ENCODE measurements at regions not wholly inside any gene's neighbourhood (a gene's known extent, or its start where the extent isn't known, plus 50 kb on each side); places are given as distances from the start of the nearest gene placed in this dataset.

DNA sequence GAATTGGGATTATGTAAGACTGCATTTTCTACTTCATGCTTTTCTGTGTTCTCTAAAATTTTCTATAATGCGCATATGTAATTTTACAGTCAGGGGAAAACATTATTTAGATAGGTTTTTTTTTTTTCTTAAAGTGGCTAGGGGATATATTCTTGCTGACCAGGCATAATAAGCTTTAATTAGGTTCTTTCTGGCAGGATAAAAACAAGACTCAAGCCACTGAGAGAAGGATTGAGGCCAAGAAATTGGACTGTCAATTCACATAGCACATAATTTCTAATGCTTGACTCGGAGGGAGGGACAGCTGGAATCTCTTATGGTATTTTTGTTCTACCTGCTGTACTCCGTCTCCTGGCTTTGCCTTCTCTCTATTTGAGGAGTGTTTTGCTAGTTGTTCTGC, 119.8 kb upstream of the NPVF start:
- H4K20me1 ChIP-seq (ENCODE audit: control insufficient read depth, insufficient read depth, low read length, poor library complexity, severe bottlenecking): no peaks in the 10 kb centered on the region
- no peaks in the 10 kb centered on the region for H3K9me3 ChIP-seq (ENCODE audit: control extremely low read depth in 1 of 3, control insufficient read depth in 2 of 3, insufficient read depth in 1 of 3, low read length in 2 of 3)
- H3K36me3 ChIP-seq (replicated peaks in 1 of 2; ENCODE audit: control extremely low read depth in 1 of 2, control insufficient read depth in 1 of 2, extremely low read depth in 1 of 2, insufficient read depth in 2 of 2, low read length in 1 of 2): no peaks in the 10 kb centered on the region
- H3K9ac ChIP-seq (ENCODE audit: low read length): no peak overlapping the region
- intact Hi-C loops (cut with micrococcal nuclease): no loop called here
- no peak overlapping the region for H3K4me3 Mint-ChIP-seq
- no peak overlapping the region for H3K27ac Mint-ChIP-seq
- no peaks in the 10 kb centered on the region for H3K4me1 Mint-ChIP-seq
- H3K27ac ChIP-seq (ENCODE audit: low read length in 2 of 2): no peak overlapping the region
- ATAC-seq (ENCODE audit: low read depth): no peak
- no CpG with 5 or more reads among the region's 3 CpGs for WGBS (ENCODE audit: insufficient coverage)
- H3K4me3 ChIP-seq (ENCODE audit: control extremely low read depth in 1 of 5, extremely low read depth in 1 of 5, insufficient read depth in 1 of 5, low read depth in 2 of 5, low read length in 4 of 5): no peak overlapping the region
- H3K4me1 ChIP-seq (ENCODE audit: control insufficient read depth in 2 of 2, insufficient read depth in 2 of 2, low read length in 2 of 2): no peaks in the 10 kb centered on the region
- no peak overlapping the region for H3K4me2 ChIP-seq (replicated peaks; ENCODE audit: low read depth, low read length, poor library complexity, severe bottlenecking)
- peaks cover 34% of the 10 kb centered on the region for H3K27me3 Mint-ChIP-seq
- H2AFZ ChIP-seq (ENCODE audit: insufficient read depth, low read depth, low read length, poor library complexity, severe bottlenecking): no peak overlapping the region
- ChIA-PET CTCF (no interaction called here), POLR2A (no interaction called here)
- H3K9me3 Mint-ChIP-seq (ENCODE audit: insufficient read depth): no peaks in the 10 kb centered on the region
- DNase-seq: no peak
- peaks cover 0 to 8% (median 0%) of the 10 kb centered on the region in 4 experiments for H3K27me3 ChIP-seq (replicated peaks in 1 of 4; ENCODE audit: control extremely low read depth in 1 of 4, control insufficient read depth in 3 of 4, insufficient read depth in 4 of 4, low read length in 3 of 4)
- no peaks in the 10 kb centered on the region for H3K79me2 ChIP-seq (ENCODE audit: control insufficient read depth, insufficient read depth, low read length)
- no peak for TF ChIP-seq EZH2 (IDR thresholded peaks at IDR 0.05; ENCODE audit: borderline replicate concordance, insufficient read depth, low read depth, low read length, poor library complexity, severe bottlenecking)
- TF ChIP-seq, protein P1, sequence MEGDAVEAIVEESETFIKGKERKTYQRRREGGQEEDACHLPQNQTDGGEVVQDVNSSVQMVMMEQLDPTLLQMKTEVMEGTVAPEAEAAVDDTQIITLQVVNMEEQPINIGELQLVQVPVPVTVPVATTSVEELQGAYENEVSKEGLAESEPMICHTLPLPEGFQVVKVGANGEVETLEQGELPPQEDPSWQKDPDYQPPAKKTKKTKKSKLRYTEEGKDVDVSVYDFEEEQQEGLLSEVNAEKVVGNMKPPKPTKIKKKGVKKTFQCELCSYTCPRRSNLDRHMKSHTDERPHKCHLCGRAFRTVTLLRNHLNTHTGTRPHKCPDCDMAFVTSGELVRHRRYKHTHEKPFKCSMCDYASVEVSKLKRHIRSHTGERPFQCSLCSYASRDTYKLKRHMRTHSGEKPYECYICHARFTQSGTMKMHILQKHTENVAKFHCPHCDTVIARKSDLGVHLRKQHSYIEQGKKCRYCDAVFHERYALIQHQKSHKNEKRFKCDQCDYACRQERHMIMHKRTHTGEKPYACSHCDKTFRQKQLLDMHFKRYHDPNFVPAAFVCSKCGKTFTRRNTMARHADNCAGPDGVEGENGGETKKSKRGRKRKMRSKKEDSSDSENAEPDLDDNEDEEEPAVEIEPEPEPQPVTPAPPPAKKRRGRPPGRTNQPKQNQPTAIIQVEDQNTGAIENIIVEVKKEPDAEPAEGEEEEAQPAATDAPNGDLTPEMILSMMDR (IDR thresholded peaks at IDR 0.05): no peak

DNA sequence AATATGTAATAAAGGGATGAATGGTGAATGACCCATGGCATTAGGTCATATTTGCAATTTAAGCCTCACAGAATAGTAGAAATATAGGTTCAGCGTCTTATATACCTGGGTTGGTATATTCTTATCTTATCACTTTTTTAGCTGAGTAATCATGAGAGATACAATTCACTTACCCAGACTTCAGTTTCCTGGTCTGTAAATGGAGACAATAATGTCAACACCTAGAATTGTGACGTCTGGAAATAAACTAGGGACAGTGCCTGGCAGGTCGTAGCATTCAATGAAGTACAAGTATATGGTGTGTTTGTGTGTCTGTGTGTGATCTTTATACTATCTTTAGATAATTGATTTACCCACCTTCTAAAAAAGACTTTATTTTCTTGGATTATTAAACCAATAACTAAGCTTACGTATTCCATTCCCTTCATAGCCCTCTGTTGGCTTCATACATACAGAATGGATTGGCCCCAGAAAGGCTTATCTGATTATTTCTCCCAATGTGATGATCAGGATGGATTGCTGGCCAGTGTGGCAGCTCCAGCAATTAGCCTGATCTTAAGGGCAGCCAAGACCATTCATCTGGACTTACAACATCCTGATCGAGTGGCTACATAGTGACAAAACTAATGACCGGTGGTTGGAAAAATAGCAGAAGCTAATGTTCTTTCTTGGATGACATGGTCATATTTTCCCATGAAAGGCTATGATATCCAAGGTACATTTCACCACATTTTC, 121.2 kb upstream of the NPVF start:
- WGBS (ENCODE audit: insufficient coverage): no CpG with 5 or more reads among the region's 6 CpGs
- H3K36me3 ChIP-seq (replicated peaks in 1 of 2; ENCODE audit: control extremely low read depth in 1 of 2, control insufficient read depth in 1 of 2, extremely low read depth in 1 of 2, insufficient read depth in 2 of 2, low read length in 1 of 2): no peaks in the 10 kb centered on the region

More for the DNA sequence above, 121.2 kb upstream of the NPVF start:
- Mint-ChIP-seq H3K4me3 (no peak overlapping the region), H3K4me1 (no peaks in the 10 kb centered on the region), H3K27ac (no peak overlapping the region), H3K27me3 (peaks cover 31% of the 10 kb centered on the region), H3K9me3 (ENCODE audit: insufficient read depth) (no peaks in the 10 kb centered on the region)
- ChIA-PET CTCF (no interaction called here), POLR2A (no interaction called here)
- intact Hi-C loops (cut with micrococcal nuclease): no loop called here
- H4K20me1 ChIP-seq (ENCODE audit: control insufficient read depth, insufficient read depth, low read length, poor library complexity, severe bottlenecking): no peaks in the 10 kb centered on the region
- H3K9me3 ChIP-seq (ENCODE audit: control extremely low read depth in 1 of 3, control insufficient read depth in 2 of 3, insufficient read depth in 1 of 3, low read length in 2 of 3): no peaks in the 10 kb centered on the region
- ATAC-seq (ENCODE audit: low read depth) (no peak), DNase-seq (no peak)
- H3K4me1 ChIP-seq (ENCODE audit: control insufficient read depth in 2 of 2, insufficient read depth in 2 of 2, low read length in 2 of 2): no peaks in the 10 kb centered on the region
- H3K27ac ChIP-seq (ENCODE audit: low read length in 2 of 2): no peak overlapping the region
- peaks cover 0 to 8% (median 0%) of the 10 kb centered on the region in 4 experiments for H3K27me3 ChIP-seq (replicated peaks in 1 of 4; ENCODE audit: control extremely low read depth in 1 of 4, control insufficient read depth in 3 of 4, insufficient read depth in 4 of 4, low read length in 3 of 4)
- H3K4me3 ChIP-seq (ENCODE audit: control extremely low read depth in 1 of 5, extremely low read depth in 1 of 5, insufficient read depth in 1 of 5, low read depth in 2 of 5, low read length in 4 of 5): no peak overlapping the region
- no peak overlapping the region for H2AFZ ChIP-seq (ENCODE audit: insufficient read depth, low read depth, low read length, poor library complexity, severe bottlenecking)
- H3K79me2 ChIP-seq (ENCODE audit: control insufficient read depth, insufficient read depth, low read length): no peaks in the 10 kb centered on the region
- TF ChIP-seq, protein P1 (IDR thresholded peaks at IDR 0.05): no peak
- no peak for TF ChIP-seq EZH2 (IDR thresholded peaks at IDR 0.05; ENCODE audit: borderline replicate concordance, insufficient read depth, low read depth, low read length, poor library complexity, severe bottlenecking)
- H3K9ac ChIP-seq (ENCODE audit: low read length): no peak overlapping the region
- H3K4me2 ChIP-seq (replicated peaks; ENCODE audit: low read depth, low read length, poor library complexity, severe bottlenecking): no peak overlapping the region
